DND-41 (cell line): ENCODE measurements at regions not wholly inside any gene's neighbourhood (a gene's known extent, or its start where the extent isn't known, plus 50 kb on each side); places are given as distances from the start of the nearest gene placed in this dataset.

Experiments
- ATAC-seq: fragments of 200-7000 bp; cut with Tn5 transposase; 3 replicates; pipeline ENCODE4 v1.9.1; 2021; ENCODE audit warnings: low read depth; ENCODE audit not compliant: insufficient read depth
- DNase-seq: peaks from one replicate; pipeline ENCODE4 v3.0.0-alpha.2; 2020
- H2AFZ ChIP-seq: 2 replicates; pipeline ENCODE4 v1.6.0; 2012; ENCODE audit warnings: low read depth, low read length
- H3K27ac ChIP-seq: 2 replicates; pipeline ENCODE4 v1.5.1; 2012; ENCODE audit warnings: low read length, inconsistent platforms
- H3K27me3 ChIP-seq: fragments of 200-600 bp; sonication (generic); 2 replicates; pipeline ENCODE4 v1.6.0; 2012; ENCODE audit warnings: low read length, mild to moderate bottlenecking, inconsistent platforms; ENCODE audit not compliant: insufficient read depth, poor library complexity
- H3K36me3 ChIP-seq: 2 replicates; pipeline ENCODE4 v1.5.1; 2012; ENCODE audit warnings: low read length, inconsistent platforms; ENCODE audit not compliant: insufficient read depth
- H3K4me1 ChIP-seq: 2 replicates; pipeline ENCODE4 v1.5.1; 2012; ENCODE audit warnings: mild to moderate bottlenecking, low read length; ENCODE audit not compliant: insufficient read depth
- H3K4me2 ChIP-seq: 2 replicates; pipeline ENCODE4 v1.6.0; 2012; ENCODE audit warnings: mild to moderate bottlenecking, moderate library complexity, low read length, inconsistent platforms; ENCODE audit not compliant: insufficient read depth
- H3K4me3 ChIP-seq, 2 experiments: fragments of 200-600 bp in 1 of 2; shearing (Covaris generic) in 1 of 2; 2 replicates each; pipeline ENCODE4 v1.5.1; 2012 to 2016; ENCODE audit warnings: inconsistent platforms in 2 of 2, low read length in 2 of 2, mild to moderate bottlenecking in 2 of 2, low read depth in 1 of 2, moderate library complexity in 1 of 2
- H3K79me2 ChIP-seq: 2 replicates; pipeline ENCODE4 v1.6.0; 2012; ENCODE audit warnings: low read length, inconsistent platforms; ENCODE audit not compliant: insufficient read depth
- H3K9ac ChIP-seq: 2 replicates; pipeline ENCODE4 v1.6.0; 2012; ENCODE audit warnings: low read depth, mild to moderate bottlenecking, inconsistent platforms, low read length, moderate library complexity
- H3K9me3 ChIP-seq: 2 replicates; pipeline ENCODE4 v1.5.1; 2012; ENCODE audit warnings: low read length, moderate library complexity, mild to moderate bottlenecking, inconsistent platforms; ENCODE audit not compliant: insufficient read depth, severe bottlenecking
- H4K20me1 ChIP-seq: 2 replicates; pipeline ENCODE4 v1.6.0; 2012; ENCODE audit warnings: low read length; ENCODE audit not compliant: insufficient read depth
- CTCF ChIP-seq: IDR thresholded peaks from 2 replicates; pipeline ENCODE4 v1.5.1; 2012; ENCODE audit warnings: borderline replicate concordance, low read length, moderate library complexity, mild to moderate bottlenecking; ENCODE audit not compliant: poor library complexity, severe bottlenecking; ENCODE audit errors: extremely low read depth
- EZH2 ChIP-seq: IDR thresholded peaks from 3 replicates; pipeline ENCODE4 v1.6.1; 2012; ENCODE audit warnings: borderline replicate concordance, low read depth, mild to moderate bottlenecking, moderate library complexity, low read length, inconsistent platforms; ENCODE audit not compliant: severe bottlenecking

GRCh38 chr5:125047871-125048270 is 301.4 kb upstream of the ZNF608 start:
- no peak overlapping the region for H3K4me3 ChIP-seq
- ATAC-seq (no peak), DNase-seq (no peak)
- H4K20me1 ChIP-seq: no peaks in the 10 kb centered on the region
- no peaks in the 10 kb centered on the region for H3K27me3 ChIP-seq
- no peaks in the 10 kb centered on the region for H3K4me1 ChIP-seq
- no peaks in the 10 kb centered on the region for H3K79me2 ChIP-seq
- H3K9ac ChIP-seq: no peak overlapping the region
- H3K36me3 ChIP-seq: no peaks in the 10 kb centered on the region
- H3K4me2 ChIP-seq: no peak overlapping the region
- H3K27ac ChIP-seq: no peak overlapping the region
- no peak for TF ChIP-seq CTCF
- no peak for TF ChIP-seq EZH2
- no peaks in the 10 kb centered on the region for H3K9me3 ChIP-seq
- 0 out of 2 replicates have a peak overlapping the region, but pooled peaks have one; percentile 4 for H2AFZ ChIP-seq

GRCh38 chr5:125049721-125050702 is 303.6 kb upstream of the ZNF608 start:
- H3K4me1 ChIP-seq: no peaks in the 10 kb centered on the region
- no peaks in the 10 kb centered on the region for H4K20me1 ChIP-seq
- H3K36me3 ChIP-seq: no peaks in the 10 kb centered on the region
- no peak overlapping the region for H2AFZ ChIP-seq
- no peak overlapping the region for H3K4me3 ChIP-seq
- no peaks in the 10 kb centered on the region for H3K27me3 ChIP-seq
- no peak for TF ChIP-seq CTCF
- no peak for TF ChIP-seq EZH2
- no peak overlapping the region for H3K27ac ChIP-seq
- DNase-seq (no peak), ATAC-seq (no peak)
- no peaks in the 10 kb centered on the region for H3K9me3 ChIP-seq
- no peaks in the 10 kb centered on the region for H3K79me2 ChIP-seq
- H3K4me2 ChIP-seq: no peak overlapping the region
- H3K9ac ChIP-seq: no peak overlapping the region

- H4K20me1 ChIP-seq: no peaks in the 10 kb centered on the region
- no peaks in the 10 kb centered on the region for H3K9me3 ChIP-seq
- H3K27me3 ChIP-seq: no peaks in the 10 kb centered on the region
- H3K4me2 ChIP-seq: no peak overlapping the region
- H3K27ac ChIP-seq: no peak overlapping the region
- H2AFZ ChIP-seq: peak overlapping the region; percentile 27; the same call in 1 of the 2 replicates
- DNase-seq (no peak), ATAC-seq (no peak)
- TF ChIP-seq EZH2 (no peak), CTCF (no peak)
- H3K9ac ChIP-seq: no peak overlapping the region
- no peaks in the 10 kb centered on the region for H3K79me2 ChIP-seq
- H3K36me3 ChIP-seq: no peaks in the 10 kb centered on the region
- no peak overlapping the region for H3K4me3 ChIP-seq
- H3K4me1 ChIP-seq: peaks cover under 1% of the 10 kb centered on the region; the same call in 1 of the 2 replicates
Observed at GRCh38 chr5:125050926-125051325, 304.5 kb upstream of the ZNF608 start.
